ENCODE measurements at regions not wholly inside any gene's neighbourhood (a gene's known extent, or its start where the extent isn't known, plus 50 kb on each side); places are given as distances from the start of the nearest gene placed in this dataset.

GRCh38 chr2:155802888-155803287 is 529.6 kb downstream of the NR4A2 start (continued):
- no peak for TF ChIP-seq CHD7 (IDR thresholded peaks at IDR 0.05; ENCODE audit: insufficient replicate concordance, low read length)
- no peak for TF ChIP-seq KDM1A (IDR thresholded peaks at IDR 0.05; ENCODE audit: borderline replicate concordance, low read length)
- TF ChIP-seq POLR2A (IDR thresholded peaks at IDR 0.05; ENCODE audit: control extremely low read depth in 1 of 2, low read depth in 2 of 2, low read length in 2 of 2), result no peak
- no peak for TF ChIP-seq KDM5A (IDR thresholded peaks at IDR 0.05; ENCODE audit: low read length)
- TF ChIP-seq EZH2 (IDR thresholded peaks at IDR 0.05; ENCODE audit: low read depth, low read length, severe bottlenecking), result no peak
- no peak for TF ChIP-seq HDAC2 (IDR thresholded peaks at IDR 0.05; ENCODE audit: borderline replicate concordance in 1 of 2, low read depth in 2 of 2, low read length in 2 of 2)
- TF ChIP-seq CEBPB (IDR thresholded peaks at IDR 0.05; ENCODE audit: low read depth, low read length), result no peak
- TF ChIP-seq TAF7 (optimal IDR thresholded peaks at IDR 0.05; ENCODE audit: borderline replicate concordance, low read depth, low read length), result no peak
- no peak for TF ChIP-seq EP300 (IDR thresholded peaks at IDR 0.05; ENCODE audit: borderline replicate concordance in 1 of 2, low read depth in 2 of 2, low read length in 2 of 2)
- TF ChIP-seq POU5F1 (IDR thresholded peaks at IDR 0.05; ENCODE audit: low read depth, low read length), result no peak
- no peak for TF ChIP-seq NRF1 (IDR thresholded peaks at IDR 0.05; ENCODE audit: low read depth, low read length)

Data from H1 (cell line).